Transverse colon (tissue), 4 donors: ENCODE measurements at regions not wholly inside any gene's neighbourhood (a gene's known extent, or its start where the extent isn't known, plus 50 kb on each side); places are given as distances from the start of the nearest gene placed in this dataset.

Experiments
- DNase-seq: peaks from one replicate; pipeline ENCODE4 v3.0.0-alpha.2; 2019
- H3K27ac ChIP-seq, 4 donors: fragments of 200-600 bp; sonication (generic); 2 replicates each; pipeline ENCODE4 v1.5.1; 2016 to 2018; ENCODE audit warnings: inconsistent platforms in 4 of 4
- H3K27me3 ChIP-seq: fragments of 200-600 bp; sonication (generic); 2 replicates; pipeline ENCODE4 v1.5.1; 2017; ENCODE audit warnings: inconsistent platforms
- H3K36me3 ChIP-seq, 4 donors: fragments of 200-600 bp; sonication (generic); 2 replicates each; pipeline ENCODE4 v1.5.1; 2017 to 2019; ENCODE audit warnings: inconsistent platforms in 4 of 4
- H3K4me1 ChIP-seq, 4 donors: fragments of 200-600 bp; sonication (generic); 2 replicates each; pipeline ENCODE4 v1.5.1; 2017 to 2020; ENCODE audit warnings: inconsistent platforms in 4 of 4
- H3K4me3 ChIP-seq, 4 donors: fragments of 200-600 bp; sonication (generic); 1 replicate in 1 of 4; 2 replicates in 3 of 4; pipeline versions ENCODE4 v1.5.1 to v1.6.1; 2017 to 2019; ENCODE audit warnings: inconsistent platforms in 4 of 4
- H3K9me3 ChIP-seq, 2 donors: fragments of 200-600 bp; sonication (generic); 2 replicates each; pipeline ENCODE4 v1.5.1; 2017 to 2019; ENCODE audit warnings: inconsistent platforms in 2 of 2
- CTCF ChIP-seq, 5 experiments: fragments of 200-600 bp in 3 of 5; fragments of 450-650 bp in 2 of 5; sonication (generic) in 3 of 5; IDR thresholded peaks; 1 replicate in 2 of 5; 2 replicates in 3 of 5; pipeline ENCODE4 v1.5.1; 2016 to 2017; ENCODE audit warnings: antibody characterized with exemption in 5 of 5, inconsistent platforms in 3 of 5, mild to moderate bottlenecking in 2 of 5, moderate library complexity in 1 of 5
- EP300 ChIP-seq: sonication (generic); formaldehyde crosslinking; IDR thresholded peaks from one replicate; pipeline ENCODE4 v1.6.1; 2017; ENCODE audit warnings: antibody characterized with exemption, low read depth
- POLR2A ChIP-seq: fragments of 450-650 bp; IDR thresholded peaks from one replicate; pipeline ENCODE4 v1.6.1; 2016; ENCODE audit warnings: antibody characterized with exemption, mild to moderate bottlenecking, moderate library complexity
- POLR2AphosphoS5 ChIP-seq, 3 donors: sonication (generic); formaldehyde crosslinking; IDR thresholded peaks; one replicate each; pipeline ENCODE4 v1.6.1; 2016; ENCODE audit warnings: antibody characterized with exemption in 3 of 3
- WGBS, 2 donors: methylation state at CpG; one replicate each; pipeline ENCODE4 v1.1.5; 2018; ENCODE audit warnings: low coverage in 1 of 2; 5-methylcytosine and 5-hydroxymethylcytosine counted together
- in situ Hi-C, 4 donors: fragments of 200-750 bp; cut with MboI; loops; one replicate each; pipeline versions ENCODE4 v1.15.0 to v1.15.1; 2017; ENCODE audit warnings: low sequenced_read_pairs in 3 of 4, low pct_ligation_motif_present in 1 of 4, low pct_unique_long_range_greater_than_20kb in 1 of 4
- intact Hi-C: fragments of 100-400 bp; cut with DNase I; formaldehyde crosslinking; loops from one replicate; pipeline ENCODE4 v1.15.1; 2023; ENCODE audit warnings: low total_unique reads

- 85 to 89% methylated on average over 5 to 6 of the region's 6 CpGs for WGBS, 2 donors
- DNase-seq = no peak
- Histone ChIP-seq H3K27ac (no peak overlapping the region), H3K4me3 (no peak overlapping the region), H3K27me3 (no peaks in the 10 kb centered on the region), H3K4me1 (no peaks in the 10 kb centered on the region), H3K36me3 (no peaks in the 10 kb centered on the region), H3K9me3 (no peaks in the 10 kb centered on the region)
- no peak for TF ChIP-seq POLR2AphosphoS5 (IDR thresholded peaks at IDR 0.05)
- TF ChIP-seq EP300 = no peak
- TF ChIP-seq CTCF (IDR thresholded peaks at IDR 0.05) = no peak
- TF ChIP-seq POLR2A = no peak
- intact Hi-C loops = no loop called here
- in situ Hi-C loops = no loop called here
These were observed 117.6 kb upstream of the PWP1 start for GRCh38 chr12:107567876-107568619.

GRCh38 chr12:107568718-107569117 is 116.9 kb upstream of the PWP1 start:
- Histone ChIP-seq H3K4me3 (no peak overlapping the region), H3K27ac (no peak overlapping the region), H3K27me3 (no peaks in the 10 kb centered on the region), H3K9me3 (no peaks in the 10 kb centered on the region), H3K4me1 (no peaks in the 10 kb centered on the region), H3K36me3 (no peaks in the 10 kb centered on the region)
- intact Hi-C loops = no loop called here
- no peak for TF ChIP-seq EP300
- TF ChIP-seq POLR2AphosphoS5 (IDR thresholded peaks at IDR 0.05) = no peak
- no peak for TF ChIP-seq CTCF (IDR thresholded peaks at IDR 0.05)
- TF ChIP-seq POLR2A = no peak
- no peak for DNase-seq
- in situ Hi-C loops = no loop called here
- WGBS, 2 donors = 88 to 89% methylated on average over 3 to 5 of the region's 5 CpGs

GRCh38 chr12:107570721-107571120 is 114.9 kb upstream of the PWP1 start:
- WGBS, 2 donors = 40% methylated on average over 1 of the region's 1 CpG; no CpG with 5 or more reads in 1 of the 2 donors

GRCh38 chr12:107571492-107571891 is 114.1 kb upstream of the PWP1 start:
- no peaks in the 10 kb centered on the region for H3K9me3 ChIP-seq
- in situ Hi-C loops (no loop called here), intact Hi-C loops (no loop called here)
- H3K4me1 ChIP-seq = no peaks in the 10 kb centered on the region
- no peak for DNase-seq
- no peak overlapping the region for H3K4me3 ChIP-seq
- no peaks in the 10 kb centered on the region for H3K27me3 ChIP-seq
- 78 to 82% methylated on average over 4 to 7 of the region's 7 CpGs for WGBS, 2 donors
- no peak overlapping the region for H3K27ac ChIP-seq
- no peaks in the 10 kb centered on the region for H3K36me3 ChIP-seq
- no peak for TF ChIP-seq EP300
- TF ChIP-seq POLR2A = no peak
- no peak for TF ChIP-seq POLR2AphosphoS5 (IDR thresholded peaks at IDR 0.05)

More at GRCh38 chr12:107570721-107571120, 114.9 kb upstream of the PWP1 start:
- in situ Hi-C loops (no loop called here), intact Hi-C loops (no loop called here)
- H3K36me3 ChIP-seq = no peaks in the 10 kb centered on the region
- H3K27me3 ChIP-seq = no peaks in the 10 kb centered on the region
- DNase-seq = peak; percentile 41
- no peaks in the 10 kb centered on the region for H3K4me1 ChIP-seq
- no peak overlapping the region for H3K4me3 ChIP-seq
- no peak overlapping the region for H3K27ac ChIP-seq
- no peaks in the 10 kb centered on the region for H3K9me3 ChIP-seq
- no peak for TF ChIP-seq EP300
- TF ChIP-seq POLR2A = no peak
- no peak for TF ChIP-seq CTCF (IDR thresholded peaks at IDR 0.05)
- no peak for TF ChIP-seq POLR2AphosphoS5 (IDR thresholded peaks at IDR 0.05)

- in situ Hi-C loops = no loop called here
- H3K36me3 ChIP-seq = no peaks in the 10 kb centered on the region
These were observed 110.9 kb upstream of the PWP1 start for GRCh38 chr12:107574691-107575090.

More at GRCh38 chr12:107574691-107575090, 110.9 kb upstream of the PWP1 start:
- Histone ChIP-seq H3K27me3 (no peaks in the 10 kb centered on the region), H3K9me3 (no peaks in the 10 kb centered on the region), H3K27ac (no peak overlapping the region), H3K4me1 (no peaks in the 10 kb centered on the region), H3K4me3 (no peak overlapping the region)
- TF ChIP-seq POLR2AphosphoS5 (IDR thresholded peaks at IDR 0.05) = no peak
- DNase-seq = no peak
- intact Hi-C loops = no loop called here
- WGBS, 2 donors = 70 to 94% methylated on average over 3 to 4 of the region's 4 CpGs
